ENCODE measurements at regions not wholly inside any gene's neighbourhood (a gene's known extent, or its start where the extent isn't known, plus 50 kb on each side); places are given as distances from the start of the nearest gene placed in this dataset.

- H3K36me3 ChIP-seq (ENCODE audit: control insufficient read depth, insufficient read depth, low read length): no peaks in the 10 kb centered on the region
Measured at GRCh38 chr2:128578406-128579390, 260.0 kb upstream of the HS6ST1 start.

GRCh38 chr2:128579825-128580224 lies 261.2 kb upstream of the HS6ST1 start:
- BruUV-seq (replicated peaks): no TSS peak
- Histone ChIP-seq H3K4me3 (ENCODE audit: low read depth, low read length) (no peak overlapping the region), H3K9me3 (no peaks in the 10 kb centered on the region), H3K36me3 (ENCODE audit: control insufficient read depth, insufficient read depth, low read length) (no peaks in the 10 kb centered on the region), H3K27me3 (replicated peaks; ENCODE audit: control insufficient read depth, insufficient read depth, low read length) (no peaks in the 10 kb centered on the region), H3K4me1 (peaks cover 12% of the 10 kb centered on the region)
- no peak overlapping the region for H3K27ac Mint-ChIP-seq (ENCODE audit: unreplicated experiment)
- no peaks in the 10 kb centered on the region for H3K9me3 Mint-ChIP-seq (ENCODE audit: unreplicated experiment)
- intact Hi-C loops (cut with micrococcal nuclease; ENCODE audit: unreplicated experiment): no loop called here
- no peak overlapping the region for H3K4me3 Mint-ChIP-seq (ENCODE audit: unreplicated experiment)
- H3K27me3 Mint-ChIP-seq (ENCODE audit: insufficient read depth, unreplicated experiment): peaks cover 2% of the 10 kb centered on the region
- H3K36me3 Mint-ChIP-seq (ENCODE audit: insufficient read depth, unreplicated experiment): no peaks in the 10 kb centered on the region
- no peaks in the 10 kb centered on the region for H3K4me1 Mint-ChIP-seq (ENCODE audit: low read depth, unreplicated experiment)
- no peak for TF ChIP-seq CTCF (IDR thresholded peaks at IDR 0.05; ENCODE audit: insufficient read depth in 1 of 2, low read depth in 1 of 2, low read length in 1 of 2, severe bottlenecking in 1 of 2, unreplicated experiment in 1 of 2)
- no peak for DNase-seq
- CTCF ChIA-PET: no interaction called here
- POLR2A ChIA-PET: no interaction called here

More at GRCh38 chr2:128578406-128579390, 260.0 kb upstream of the HS6ST1 start:
- intact Hi-C loops (cut with micrococcal nuclease; ENCODE audit: unreplicated experiment): no loop called here
- Mint-ChIP-seq H3K4me3 (ENCODE audit: unreplicated experiment) (no peak overlapping the region), H3K9me3 (ENCODE audit: unreplicated experiment) (no peaks in the 10 kb centered on the region), H3K4me1 (ENCODE audit: low read depth, unreplicated experiment) (no peaks in the 10 kb centered on the region), H3K27ac (ENCODE audit: unreplicated experiment) (no peak overlapping the region), H3K36me3 (ENCODE audit: insufficient read depth, unreplicated experiment) (no peaks in the 10 kb centered on the region), H3K27me3 (ENCODE audit: insufficient read depth, unreplicated experiment) (peaks cover 7% of the 10 kb centered on the region)
- no TSS peak for BruUV-seq (replicated peaks)
- POLR2A ChIA-PET: no interaction called here
- Histone ChIP-seq H3K9me3 (no peaks in the 10 kb centered on the region), H3K4me1 (peaks cover 12% of the 10 kb centered on the region), H3K27me3 (replicated peaks; ENCODE audit: control insufficient read depth, insufficient read depth, low read length) (no peaks in the 10 kb centered on the region; the same call in 1 of the 2 replicates), H3K4me3 (ENCODE audit: low read depth, low read length) (no peak overlapping the region)
- TF ChIP-seq CTCF (IDR thresholded peaks at IDR 0.05; ENCODE audit: insufficient read depth in 1 of 2, low read depth in 1 of 2, low read length in 1 of 2, severe bottlenecking in 1 of 2, unreplicated experiment in 1 of 2): no peak
- CTCF ChIA-PET: no interaction called here
- no peak for DNase-seq

- ChIA-PET POLR2A (no interaction called here), CTCF (no interaction called here)
- Histone ChIP-seq H3K4me3 (ENCODE audit: low read depth, low read length) (no peak overlapping the region), H3K36me3 (ENCODE audit: control insufficient read depth, insufficient read depth, low read length) (no peaks in the 10 kb centered on the region), H3K4me1 (peaks cover 12% of the 10 kb centered on the region), H3K9me3 (no peaks in the 10 kb centered on the region), H3K27me3 (replicated peaks; ENCODE audit: control insufficient read depth, insufficient read depth, low read length) (no peaks in the 10 kb centered on the region)
- H3K36me3 Mint-ChIP-seq (ENCODE audit: insufficient read depth, unreplicated experiment): peaks cover 2% of the 10 kb centered on the region
- no peak for TF ChIP-seq CTCF (IDR thresholded peaks at IDR 0.05; ENCODE audit: insufficient read depth in 1 of 2, low read depth in 1 of 2, low read length in 1 of 2, severe bottlenecking in 1 of 2, unreplicated experiment in 1 of 2)
- H3K4me3 Mint-ChIP-seq (ENCODE audit: unreplicated experiment): no peak overlapping the region
- no peaks in the 10 kb centered on the region for H3K9me3 Mint-ChIP-seq (ENCODE audit: unreplicated experiment)
- DNase-seq: no peak
- BruUV-seq (replicated peaks): no TSS peak
- H3K27me3 Mint-ChIP-seq (ENCODE audit: insufficient read depth, unreplicated experiment): peaks cover 2% of the 10 kb centered on the region
- H3K27ac Mint-ChIP-seq (ENCODE audit: unreplicated experiment): no peak overlapping the region
- intact Hi-C loops (cut with micrococcal nuclease; ENCODE audit: unreplicated experiment): no loop called here
- H3K4me1 Mint-ChIP-seq (ENCODE audit: low read depth, unreplicated experiment): no peaks in the 10 kb centered on the region
Measured at GRCh38 chr2:128580988-128581848, 262.6 kb upstream of the HS6ST1 start.

Data from Caco-2 (cell line).